Loucy (cell line): ENCODE measurements at regions not wholly inside any gene's neighbourhood (a gene's known extent, or its start where the extent isn't known, plus 50 kb on each side); places are given as distances from the start of the nearest gene placed in this dataset.

Source experiments
- H2AFZ ChIP-seq: fragments of 200-600 bp; sonication (generic); 2 replicates; pipeline ENCODE4 v1.6.0; 2016; ENCODE audit warnings: antibody characterized with exemption, mild to moderate bottlenecking, low read length, moderate library complexity
- H3F3A ChIP-seq: fragments of 200-600 bp; 2 replicates; pipeline ENCODE4 v1.6.0; 2016; ENCODE audit warnings: antibody characterized with exemption, low read depth, mild to moderate bottlenecking
- H3K27me3 ChIP-seq: fragments of 200-600 bp; sonication (generic); 2 replicates; pipeline ENCODE4 v1.6.1; 2014; ENCODE audit warnings: low read length, mild to moderate bottlenecking; ENCODE audit not compliant: insufficient read depth, poor library complexity, severe bottlenecking
- H3K36me3 ChIP-seq: fragments of 200-600 bp; sonication (generic); 2 replicates; pipeline ENCODE4 v1.6.1; 2016; ENCODE audit warnings: low read length; ENCODE audit not compliant: insufficient read depth
- H3K4me1 ChIP-seq: fragments of 200-600 bp; sonication (generic); 2 replicates; pipeline ENCODE4 v1.5.1; 2014; ENCODE audit warnings: low read length, mild to moderate bottlenecking; ENCODE audit not compliant: insufficient read depth, poor library complexity, severe bottlenecking
- H3K4me2 ChIP-seq: fragments of 200-600 bp; sonication (generic); 2 replicates; pipeline ENCODE4 v1.6.0; 2014; ENCODE audit warnings: antibody characterized with exemption, low read length, low read depth, mild to moderate bottlenecking; ENCODE audit not compliant: poor library complexity, severe bottlenecking
- H3K4me3 ChIP-seq: fragments of 200-600 bp; sonication (generic); 2 replicates; pipeline ENCODE4 v1.5.1; 2014; ENCODE audit warnings: low read length, mild to moderate bottlenecking, mixed read lengths; ENCODE audit not compliant: poor library complexity, severe bottlenecking
- H3K79me2 ChIP-seq: fragments of 200-600 bp; sonication (generic); 2 replicates; pipeline ENCODE4 v1.6.1; 2014; ENCODE audit warnings: low read length; ENCODE audit not compliant: insufficient read depth
- H3K9ac ChIP-seq: fragments of 200-600 bp; sonication (generic); 2 replicates; pipeline ENCODE4 v1.6.0; 2014; ENCODE audit warnings: mild to moderate bottlenecking, low read depth, low read length, moderate library complexity; ENCODE audit not compliant: poor library complexity, severe bottlenecking
- H3K9me2 ChIP-seq: fragments of 200-600 bp; sonication (generic); replicated peaks from 2 replicates; pipeline ENCODE4 v1.6.1; 2016; ENCODE audit warnings: low read depth, low read length, mixed read lengths
- H3K9me3 ChIP-seq: fragments of 200-600 bp; sonication (generic); 2 replicates; pipeline ENCODE4 v1.6.1; 2014; ENCODE audit warnings: mild to moderate bottlenecking, antibody characterized with exemption, low read length, low read depth; ENCODE audit not compliant: insufficient read depth
- H4K20me1 ChIP-seq: fragments of 200-600 bp; sonication (generic); 2 replicates; pipeline ENCODE4 v1.6.0; 2014; ENCODE audit warnings: antibody characterized with exemption, low read length, mild to moderate bottlenecking; ENCODE audit not compliant: insufficient read depth, poor library complexity, severe bottlenecking
- CTCF ChIP-seq: fragments of 200-600 bp; sonication (generic); conservative IDR thresholded peaks from 2 replicates; pipeline ENCODE4 v1.5.1; 2014; ENCODE audit warnings: mild to moderate bottlenecking, antibody characterized with exemption, low read length
- EZH2phosphoT487 ChIP-seq: fragments of 200-600 bp; IDR thresholded peaks from 2 replicates; pipeline ENCODE4 v1.6.1; 2018; ENCODE audit warnings: antibody characterized with exemption, mild to moderate bottlenecking, moderate library complexity, borderline replicate concordance

GRCh38 chr12:131464081-131464480 is 246.8 kb upstream of the SFSWAP start:
- peaks cover 68% of the 10 kb centered on the region; the same call in 1 of the 2 replicates for H3K36me3 ChIP-seq
- H3K27me3 ChIP-seq = no peaks in the 10 kb centered on the region

GRCh38 chr12:131466306-131466705 is 244.6 kb upstream of the SFSWAP start:
- H3K4me2 ChIP-seq = peak overlapping the region; percentile 34
- H3K27me3 ChIP-seq = no peaks in the 10 kb centered on the region
- peaks cover 30% of the 10 kb centered on the region for H3K79me2 ChIP-seq
- H3K36me3 ChIP-seq = peaks cover 65% of the 10 kb centered on the region; the same call in 1 of the 2 replicates
- peaks cover 5% of the 10 kb centered on the region for H3K4me1 ChIP-seq
- H3K9ac ChIP-seq = no peak overlapping the region
- H3K4me3 ChIP-seq = no peak overlapping the region
- H4K20me1 ChIP-seq = peaks cover 28% of the 10 kb centered on the region
- H3F3A ChIP-seq = no peaks in the 10 kb centered on the region
- H3K9me2 ChIP-seq = no peaks in the 10 kb centered on the region
- no peaks in the 10 kb centered on the region for H3K9me3 ChIP-seq
- no peak for TF ChIP-seq EZH2phosphoT487
- TF ChIP-seq CTCF = no peak
- no peak overlapping the region for H2AFZ ChIP-seq

More at GRCh38 chr12:131464081-131464480, 246.8 kb upstream of the SFSWAP start:
- Histone ChIP-seq H3K9ac (no peak overlapping the region), H3K9me2 (no peaks in the 10 kb centered on the region), H3K79me2 (peaks cover 24% of the 10 kb centered on the region; the same call in 1 of the 2 replicates), H4K20me1 (peaks cover 22% of the 10 kb centered on the region), H3K4me2 (no peak overlapping the region), H3K9me3 (no peaks in the 10 kb centered on the region), H3K4me3 (no peak overlapping the region), H3K4me1 (no peaks in the 10 kb centered on the region), H2AFZ (no peak overlapping the region), H3F3A (no peaks in the 10 kb centered on the region)
- no peak for TF ChIP-seq EZH2phosphoT487
- no peak for TF ChIP-seq CTCF

- Histone ChIP-seq H3K9ac (no peak overlapping the region), H3K79me2 (peaks cover 37% of the 10 kb centered on the region), H3K4me3 (no peak overlapping the region), H2AFZ (no peak overlapping the region), H3K9me3 (no peaks in the 10 kb centered on the region), H4K20me1 (peaks cover 34% of the 10 kb centered on the region), H3K4me1 (peaks cover 10% of the 10 kb centered on the region), H3K36me3 (peaks cover 63% of the 10 kb centered on the region; the same call in 1 of the 2 replicates), H3F3A (no peaks in the 10 kb centered on the region), H3K27me3 (no peaks in the 10 kb centered on the region), H3K4me2 (peak overlapping the region; percentile 34), H3K9me2 (no peaks in the 10 kb centered on the region)
- no peak for TF ChIP-seq CTCF
- no peak for TF ChIP-seq EZH2phosphoT487
Observed at GRCh38 chr12:131466932-131467331, 244.0 kb upstream of the SFSWAP start.
